ENCODE measurements at regions not wholly inside any gene's neighbourhood (a gene's known extent, or its start where the extent isn't known, plus 50 kb on each side); places are given as distances from the start of the nearest gene placed in this dataset.

DNA sequence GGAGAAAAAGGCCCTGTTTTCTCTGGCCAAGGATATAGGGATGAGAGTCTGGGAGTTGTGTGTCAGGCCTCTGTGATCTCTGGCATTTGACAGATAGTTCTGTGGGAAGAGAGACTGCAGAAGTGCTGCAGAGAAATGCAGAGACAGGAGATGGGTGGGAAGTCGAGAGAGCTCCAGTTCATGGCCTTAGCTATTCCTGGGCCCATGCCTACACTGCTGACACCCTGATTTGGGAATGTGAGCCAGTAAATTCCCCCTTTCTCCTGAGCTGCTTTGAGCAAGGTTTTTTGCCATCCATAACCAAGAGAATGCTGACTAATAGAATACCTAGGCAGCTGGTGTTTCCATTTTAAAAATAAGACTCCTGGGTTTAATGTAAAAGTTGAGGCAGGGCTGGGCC is 59.3 kb downstream of the EBLN2 start:
- TF ChIP-seq EZH2 (IDR thresholded peaks at IDR 0.05), result no peak
- TF ChIP-seq, protein P1, sequence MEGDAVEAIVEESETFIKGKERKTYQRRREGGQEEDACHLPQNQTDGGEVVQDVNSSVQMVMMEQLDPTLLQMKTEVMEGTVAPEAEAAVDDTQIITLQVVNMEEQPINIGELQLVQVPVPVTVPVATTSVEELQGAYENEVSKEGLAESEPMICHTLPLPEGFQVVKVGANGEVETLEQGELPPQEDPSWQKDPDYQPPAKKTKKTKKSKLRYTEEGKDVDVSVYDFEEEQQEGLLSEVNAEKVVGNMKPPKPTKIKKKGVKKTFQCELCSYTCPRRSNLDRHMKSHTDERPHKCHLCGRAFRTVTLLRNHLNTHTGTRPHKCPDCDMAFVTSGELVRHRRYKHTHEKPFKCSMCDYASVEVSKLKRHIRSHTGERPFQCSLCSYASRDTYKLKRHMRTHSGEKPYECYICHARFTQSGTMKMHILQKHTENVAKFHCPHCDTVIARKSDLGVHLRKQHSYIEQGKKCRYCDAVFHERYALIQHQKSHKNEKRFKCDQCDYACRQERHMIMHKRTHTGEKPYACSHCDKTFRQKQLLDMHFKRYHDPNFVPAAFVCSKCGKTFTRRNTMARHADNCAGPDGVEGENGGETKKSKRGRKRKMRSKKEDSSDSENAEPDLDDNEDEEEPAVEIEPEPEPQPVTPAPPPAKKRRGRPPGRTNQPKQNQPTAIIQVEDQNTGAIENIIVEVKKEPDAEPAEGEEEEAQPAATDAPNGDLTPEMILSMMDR (IDR thresholded peaks at IDR 0.05), result no peak
- no peak for TF ChIP-seq EZH2phosphoT487 (IDR thresholded peaks at IDR 0.05)

All from neural progenitor cell (in vitro differentiated cells).